Brain microvascular endothelial cell (primary cell): ENCODE measurements at regions not wholly inside any gene's neighbourhood (a gene's known extent, or its start where the extent isn't known, plus 50 kb on each side); places are given as distances from the start of the nearest gene placed in this dataset.

Experiments
- DNase-seq: peaks from one replicate; pipeline ENCODE4 v3.0.0-alpha.2; 2020
- H3K27ac ChIP-seq: fragments of 250-450 bp; sonication (Bioruptor Pico); 2 replicates; pipeline ENCODE4 v1.5.1; 2020; ENCODE audit warnings: mild to moderate bottlenecking, moderate library complexity
- H3K27me3 ChIP-seq: fragments of 250-450 bp; sonication (Bioruptor Pico); replicated peaks from 2 replicates; pipeline ENCODE4 v1.5.1; 2020; ENCODE audit warnings: mild to moderate bottlenecking
- H3K36me3 ChIP-seq: fragments of 250-450 bp; sonication (Bioruptor Pico); replicated peaks from 2 replicates; pipeline ENCODE4 v1.5.1; 2020; ENCODE audit warnings: mild to moderate bottlenecking
- H3K4me3 ChIP-seq: 2 replicates; pipeline ENCODE4 v1.5.1; 2011; ENCODE audit warnings: low read depth, mild to moderate bottlenecking, control low read depth, low read length, moderate library complexity
- CTCF ChIP-seq: IDR thresholded peaks from 2 replicates; pipeline ENCODE4 v1.5.1; 2011; ENCODE audit warnings: low read depth, mild to moderate bottlenecking, moderate library complexity, low read length, control low read depth, inconsistent platforms; ENCODE audit errors: missing control alignments
- in situ Hi-C: cut with HindIII; loops from 2 replicates; pipeline ENCODE4 v1.10.0; 2017; ENCODE audit warnings: low sequenced_read_pairs, low pct_ligation_motif_present

DNA sequence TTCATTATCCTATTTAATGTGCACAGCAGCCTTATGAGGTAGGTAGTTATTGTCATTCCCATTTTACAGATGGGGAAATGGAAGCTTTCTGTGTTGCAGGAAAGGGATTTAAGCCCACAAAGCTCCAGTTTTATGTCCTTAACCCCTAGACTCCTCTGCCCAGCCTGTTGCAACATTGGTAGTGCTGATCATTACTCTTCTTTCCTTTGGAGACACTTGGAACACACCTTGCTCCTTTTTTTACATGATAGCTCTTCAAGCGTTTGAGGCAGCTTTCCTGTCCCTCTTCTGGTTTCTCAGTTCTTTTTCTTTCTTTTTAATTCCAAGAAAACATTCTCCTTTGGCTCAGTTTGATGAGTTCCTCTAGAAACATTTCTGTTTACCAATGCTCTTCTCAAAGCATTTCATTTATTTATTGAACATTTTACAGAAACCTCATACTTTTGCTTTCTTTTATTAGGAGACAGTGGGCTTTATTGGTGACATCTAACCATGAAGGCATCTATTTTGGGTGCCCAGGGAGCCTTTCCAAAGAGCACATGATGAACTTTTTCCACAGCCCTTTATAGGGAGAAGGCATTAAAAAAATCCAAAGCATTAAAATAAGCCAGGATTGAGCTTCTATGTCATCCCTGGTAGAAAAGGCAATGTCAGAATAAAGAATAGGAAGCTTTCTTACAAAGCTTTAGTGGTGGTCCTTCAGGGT, 218.0 kb downstream of the TMEM38B start:
- no peak for TF ChIP-seq CTCF
- Histone ChIP-seq H3K4me3 (no peak overlapping the region), H3K36me3 (no peaks in the 10 kb centered on the region), H3K27me3 (no peaks in the 10 kb centered on the region), H3K27ac (no peak overlapping the region)
- in situ Hi-C loops = no loop called here
- DNase-seq = no peak

GRCh38 chr9:105912863-105913516, 218.6 kb downstream of the TMEM38B start:
- no peaks in the 10 kb centered on the region for H3K27me3 ChIP-seq
- in situ Hi-C loops = no loop called here
- no peaks in the 10 kb centered on the region for H3K36me3 ChIP-seq
- no peak overlapping the region for H3K27ac ChIP-seq
- DNase-seq = no peak
- no peak overlapping the region for H3K4me3 ChIP-seq
- no peak for TF ChIP-seq CTCF

GRCh38 chr9:105921057-105921726, 226.9 kb downstream of the TMEM38B start:
- DNase-seq = peak; percentile 50
- Histone ChIP-seq H3K27me3 (no peaks in the 10 kb centered on the region), H3K27ac (peak overlapping the region; percentile 13), H3K4me3 (no peak overlapping the region), H3K36me3 (no peaks in the 10 kb centered on the region)
- TF ChIP-seq CTCF = no peak
- in situ Hi-C loops = no loop called here

DNA sequence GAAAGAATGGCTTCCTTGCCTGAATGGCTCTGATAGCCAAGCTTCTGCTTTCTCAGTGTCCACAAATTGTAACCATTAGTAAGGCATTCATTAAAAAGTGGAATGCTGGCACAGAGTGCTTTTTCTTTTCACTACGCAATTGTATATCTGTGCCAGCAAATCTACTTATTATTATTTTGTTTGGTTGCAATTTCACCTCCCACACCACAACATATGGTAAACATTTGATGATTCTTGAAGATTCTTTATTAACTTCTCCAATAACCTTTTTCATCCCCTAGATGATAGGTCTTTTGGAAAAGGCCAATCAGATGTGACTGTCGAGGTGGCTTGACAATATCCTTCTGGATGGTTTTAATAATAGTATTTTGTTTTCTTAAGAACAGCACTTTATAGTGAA, 234.1 kb downstream of the TMEM38B start:
- TF ChIP-seq CTCF = no peak
- DNase-seq = no peak
- Histone ChIP-seq H3K4me3 (no peak overlapping the region), H3K27me3 (no peaks in the 10 kb centered on the region), H3K27ac (no peak overlapping the region), H3K36me3 (no peaks in the 10 kb centered on the region)
- in situ Hi-C loops = no loop called here

DNA sequence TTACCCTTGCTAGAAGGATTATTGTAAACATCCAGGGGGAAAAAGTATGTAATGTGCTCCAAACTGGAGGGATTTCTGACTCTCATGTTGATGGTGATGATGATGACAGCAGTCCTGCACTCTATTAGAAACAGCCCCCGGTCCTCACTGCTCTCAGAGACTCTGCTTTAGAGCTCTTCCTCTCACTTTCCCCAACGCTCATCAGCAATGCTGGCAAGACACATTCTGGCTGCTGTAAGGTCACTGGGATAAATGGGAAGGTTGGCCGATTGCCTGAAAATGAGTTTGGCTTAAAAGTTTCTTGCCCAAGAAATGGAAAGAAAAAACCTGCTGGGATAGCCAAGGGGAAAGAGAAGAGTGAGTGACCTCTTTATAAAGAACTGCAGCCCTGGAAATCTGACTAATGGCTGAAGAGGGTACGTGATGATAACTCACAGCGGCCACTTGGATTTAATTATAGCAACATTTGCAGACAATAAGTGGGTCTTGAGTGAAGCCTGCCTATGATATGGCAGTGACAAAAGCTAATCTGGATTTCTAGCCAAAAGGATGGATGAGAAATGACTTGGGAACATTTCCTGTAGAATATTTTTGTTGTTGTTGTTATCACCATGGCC, 235.8 kb downstream of the TMEM38B start:
- no peak for DNase-seq
- H3K4me3 ChIP-seq = no peak overlapping the region
- H3K27ac ChIP-seq = no peak overlapping the region
- no peak for TF ChIP-seq CTCF
- no peaks in the 10 kb centered on the region for H3K27me3 ChIP-seq
- H3K36me3 ChIP-seq = no peaks in the 10 kb centered on the region
- in situ Hi-C loops = no loop called here
